ENCODE measurements at regions not wholly inside any gene's neighbourhood (a gene's known extent, or its start where the extent isn't known, plus 50 kb on each side); places are given as distances from the start of the nearest gene placed in this dataset.

- no peak for TF ChIP-seq ASH2L (IDR thresholded peaks at IDR 0.05; ENCODE audit: low read length)
Measured at GRCh38 chr3:36250191-36250590, 130.1 kb upstream of the STAC start (continued).

All from H1 (cell line).